Kidney glomerular epithelial cell (primary cell): ENCODE measurements at regions not wholly inside any gene's neighbourhood (a gene's known extent, or its start where the extent isn't known, plus 50 kb on each side); places are given as distances from the start of the nearest gene placed in this dataset.

Experiments
- DNase-seq: peaks from one replicate; lab custom pipeline; 2025; lab: John Stamatoyannopoulos, UW

DNA sequence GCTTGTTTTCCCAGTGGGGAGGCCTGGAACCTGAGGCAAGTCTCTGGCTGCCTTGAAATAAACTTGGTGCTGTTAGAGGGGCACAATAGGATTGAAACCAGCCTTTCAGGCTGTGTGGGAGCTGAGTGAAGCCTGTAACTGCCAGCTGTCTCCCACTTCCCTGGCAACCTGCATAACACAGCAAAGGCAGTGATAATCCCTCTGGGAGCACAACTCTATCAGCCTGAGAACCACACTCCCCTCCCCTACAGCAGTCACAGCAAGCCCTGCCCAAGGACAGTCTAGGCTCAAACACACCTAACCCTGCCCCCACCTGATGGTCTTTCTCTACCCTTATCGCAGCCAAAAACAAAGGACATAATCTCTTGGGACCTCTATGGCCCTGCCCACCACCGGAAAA, 683.8 kb upstream of the ATXN8OS start:
- DNase-seq, result no peak

GRCh38 chr13:69418319-69418718, 689.3 kb upstream of the ATXN8OS start:
- DNase-seq, result no peak

DNA sequence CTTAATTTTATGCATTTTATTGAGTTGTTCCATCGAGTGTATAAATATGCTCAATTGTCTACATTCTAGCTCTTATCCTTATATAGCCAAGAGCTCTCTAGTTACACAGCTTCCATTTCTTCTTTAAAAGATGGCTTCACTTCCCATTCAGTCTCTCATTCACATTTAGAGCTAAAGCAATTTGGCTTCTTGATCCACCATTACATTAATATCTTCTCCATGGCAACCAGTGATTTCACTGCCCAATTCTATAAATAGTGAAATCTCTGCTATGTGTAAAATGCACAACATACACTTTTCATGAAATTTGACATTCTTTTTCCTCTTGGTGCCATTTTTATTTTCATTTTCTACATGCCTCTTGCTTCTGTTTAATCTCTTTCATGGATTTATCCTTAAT, 696.9 kb upstream of the ATXN8OS start:
- DNase-seq, result no peak

- DNase-seq, result no peak
Measured at GRCh38 chr13:69391756-69392155, 715.9 kb upstream of the ATXN8OS start.

- DNase-seq, result no peak
Measured at GRCh38 chr13:69389899-69390298, 717.7 kb upstream of the ATXN8OS start.

DNA sequence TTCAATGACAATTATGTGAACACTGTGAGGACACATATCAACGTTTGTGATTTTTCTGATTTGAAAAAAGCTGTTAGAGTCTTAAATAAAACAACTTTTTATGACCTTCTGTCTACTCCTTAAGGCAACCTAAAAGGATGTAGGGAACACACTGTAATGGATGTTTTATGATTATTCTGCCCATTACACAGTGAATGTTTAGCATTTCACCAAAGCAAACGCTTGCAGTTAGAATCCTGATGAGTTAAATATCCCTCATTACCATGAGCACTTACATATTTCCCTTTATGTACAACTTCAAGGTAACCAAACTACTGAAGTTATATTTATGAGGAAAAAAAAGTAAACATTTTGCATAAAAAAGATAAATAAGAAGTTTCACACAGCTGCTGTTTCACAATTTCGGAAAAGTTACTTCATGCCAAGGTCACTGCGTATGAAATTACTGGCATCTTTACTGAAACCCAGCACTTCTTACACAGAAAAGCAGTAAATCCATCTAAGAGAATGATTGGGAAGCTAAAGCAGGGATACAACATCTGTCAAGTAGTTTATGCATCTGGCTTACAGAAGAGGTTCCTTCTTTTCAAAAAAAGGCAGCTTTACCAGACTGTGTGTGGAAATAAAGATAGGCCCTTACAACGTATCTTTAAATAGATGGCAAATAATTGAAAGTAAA, 733.7 kb upstream of the ATXN8OS start:
- DNase-seq, result no peak

GRCh38 chr13:69363360-69363759, 744.3 kb upstream of the ATXN8OS start:
- DNase-seq, result no peak

- no peak for DNase-seq
Measured at GRCh38 chr13:69331245-69331644, 776.4 kb upstream of the ATXN8OS start.

DNA sequence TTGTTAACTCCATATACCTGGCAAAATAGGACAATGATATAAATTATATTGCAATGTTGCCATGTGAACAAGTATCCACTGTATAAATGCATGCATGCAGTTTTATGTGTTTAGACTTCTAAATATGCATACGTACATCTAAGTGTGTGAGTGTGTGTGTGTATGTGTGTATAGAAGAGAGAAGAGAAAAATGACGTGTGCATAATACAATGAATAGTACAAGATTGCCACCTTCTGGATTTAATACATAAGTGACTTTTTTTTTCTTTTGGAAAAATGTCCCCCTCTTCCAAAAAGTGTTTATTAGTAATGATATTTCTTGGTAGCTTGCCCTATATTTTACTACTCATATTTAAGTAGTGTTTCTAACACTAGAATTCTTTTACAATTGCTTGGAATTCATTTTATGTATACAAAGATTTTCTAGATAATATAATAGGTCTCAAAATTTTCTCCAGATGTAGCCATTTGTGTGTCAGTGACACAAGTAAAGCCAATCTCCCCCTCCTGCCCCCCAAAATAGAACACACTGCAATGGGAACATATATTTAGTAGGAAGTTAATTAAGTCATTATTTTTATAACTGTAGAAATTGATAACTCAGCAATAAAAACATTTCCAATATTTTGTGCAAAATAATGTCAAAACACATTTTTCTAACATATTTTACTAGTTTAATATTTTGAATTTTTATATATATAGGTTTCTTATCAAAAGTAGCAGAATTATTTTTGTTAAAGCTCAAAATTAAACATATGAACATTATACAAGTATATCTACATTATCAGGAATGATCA, 783.3 kb upstream of the ATXN8OS start:
- DNase-seq, result peak; percentile 26

- DNase-seq, result no peak
Measured at GRCh38 chr13:69319656-69320055, 788.0 kb upstream of the ATXN8OS start.

DNA sequence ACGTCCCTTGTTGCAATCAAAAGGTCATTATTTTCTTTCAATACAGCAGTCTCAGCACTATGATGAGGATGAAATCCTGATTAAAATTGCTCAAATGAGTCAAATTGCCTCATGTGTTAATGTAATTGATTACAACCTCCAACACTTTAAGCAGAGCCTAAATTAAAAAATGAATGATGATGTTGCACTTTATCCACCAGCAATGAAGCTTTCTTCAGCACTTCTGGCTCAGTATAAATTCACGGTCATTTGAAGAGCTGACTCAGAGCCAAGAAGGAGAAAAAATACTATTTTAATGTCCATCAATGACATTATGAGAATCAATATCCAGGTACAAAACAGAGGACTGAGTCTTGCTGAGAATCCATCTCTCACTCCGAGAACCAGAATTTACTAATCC, 792.6 kb upstream of the ATXN8OS start:
- DNase-seq, result no peak

DNA sequence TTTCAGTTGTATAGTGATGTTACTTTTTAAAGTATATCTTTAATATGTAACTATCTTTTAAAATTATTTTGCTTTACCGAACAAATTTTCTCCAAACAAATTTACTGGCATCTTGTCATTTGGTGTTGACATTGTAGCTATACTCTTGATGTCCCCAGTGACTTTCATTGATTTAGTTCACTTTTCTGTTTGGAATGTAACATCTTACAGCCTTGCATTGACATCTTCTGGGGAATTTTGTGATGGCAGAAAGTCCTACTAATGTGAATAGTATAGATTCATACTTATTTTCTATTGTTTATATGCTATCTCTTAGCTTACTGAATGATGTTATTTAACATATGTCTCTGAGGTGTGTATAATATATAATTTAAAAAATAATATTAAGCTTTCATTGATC, 800.9 kb upstream of the ATXN8OS start:
- no peak for DNase-seq

- DNase-seq, result no peak
Measured at GRCh38 chr13:69300131-69300530, 807.5 kb upstream of the ATXN8OS start.

GRCh38 chr13:69296130-69296529, 811.5 kb upstream of the ATXN8OS start:
- no peak for DNase-seq

DNA sequence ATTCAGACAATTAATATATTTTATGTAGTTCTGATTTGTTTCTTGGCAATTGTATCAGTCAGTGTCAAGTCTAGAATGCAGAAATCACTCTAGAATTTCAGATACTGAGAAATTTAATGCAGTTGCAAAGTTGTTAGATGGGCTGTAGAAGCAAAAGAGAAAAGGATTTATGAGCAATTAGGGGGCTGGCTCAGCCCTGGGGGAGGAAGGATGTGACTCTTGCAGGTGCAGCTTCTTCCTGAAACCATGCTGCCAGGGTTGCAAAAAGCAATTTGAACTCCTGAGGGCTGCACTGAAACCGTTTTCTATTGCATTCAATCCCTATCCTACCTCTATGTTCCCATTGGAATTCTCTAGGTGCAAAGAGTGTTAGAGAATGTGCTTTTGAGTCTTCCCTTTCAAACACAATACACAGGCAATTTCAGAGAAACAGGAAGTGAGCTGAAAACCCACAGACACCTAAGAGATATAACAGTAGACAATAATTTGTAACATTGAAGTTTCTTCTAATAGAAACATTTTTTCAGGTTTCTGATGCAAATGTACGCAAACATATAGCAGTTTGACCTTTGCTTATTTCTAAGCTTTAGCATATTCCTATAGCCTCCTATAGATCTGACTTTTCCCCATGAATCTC, 814.7 kb upstream of the ATXN8OS start:
- DNase-seq, result no peak

GRCh38 chr13:69291292-69291906, 816.2 kb upstream of the ATXN8OS start:
- no peak for DNase-seq

DNA sequence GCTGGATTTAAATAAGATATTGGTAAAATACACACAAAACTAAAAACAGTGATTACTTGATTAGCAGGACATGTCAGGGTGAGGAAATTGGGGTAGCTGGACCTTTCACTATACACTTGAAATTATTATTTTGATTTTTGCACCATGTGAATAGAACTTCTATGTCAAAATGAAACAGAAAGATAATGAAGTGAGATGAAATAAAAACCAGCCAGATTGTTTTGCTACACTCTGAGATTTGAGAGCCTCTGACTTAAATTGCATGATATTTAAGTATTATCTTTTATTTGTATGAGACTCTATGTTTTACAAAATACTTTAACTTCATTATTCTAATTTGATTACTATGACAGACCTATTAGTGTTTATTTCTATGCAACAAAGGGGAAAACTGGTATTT, 819.6 kb upstream of the ATXN8OS start:
- no peak for DNase-seq

- DNase-seq, result no peak
Measured at GRCh38 chr13:69287050-69287698, 820.5 kb upstream of the ATXN8OS start.

DNA sequence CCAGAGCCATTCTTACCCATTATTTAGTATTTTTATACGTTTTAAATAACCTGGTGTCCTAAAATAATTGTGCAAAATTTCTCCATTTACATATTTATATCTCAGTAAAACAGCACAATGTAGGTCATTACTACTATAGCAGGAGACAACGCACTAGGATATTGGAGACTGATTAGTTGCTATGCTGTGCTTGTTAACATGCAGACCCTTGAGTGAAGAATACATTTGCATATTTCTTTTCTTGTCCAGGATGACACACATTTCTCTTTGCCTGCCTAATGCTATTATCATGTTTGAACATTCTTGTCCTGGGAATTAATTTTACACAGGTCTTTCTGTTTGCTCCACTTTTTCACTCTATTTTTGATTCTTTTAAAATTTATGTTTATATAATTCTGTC, 823.8 kb upstream of the ATXN8OS start:
- DNase-seq, result no peak

GRCh38 chr13:69283301-69283700, 824.3 kb upstream of the ATXN8OS start:
- no peak for DNase-seq

- no peak for DNase-seq
Measured at GRCh38 chr13:69280399-69280798, 827.2 kb upstream of the ATXN8OS start.

DNA sequence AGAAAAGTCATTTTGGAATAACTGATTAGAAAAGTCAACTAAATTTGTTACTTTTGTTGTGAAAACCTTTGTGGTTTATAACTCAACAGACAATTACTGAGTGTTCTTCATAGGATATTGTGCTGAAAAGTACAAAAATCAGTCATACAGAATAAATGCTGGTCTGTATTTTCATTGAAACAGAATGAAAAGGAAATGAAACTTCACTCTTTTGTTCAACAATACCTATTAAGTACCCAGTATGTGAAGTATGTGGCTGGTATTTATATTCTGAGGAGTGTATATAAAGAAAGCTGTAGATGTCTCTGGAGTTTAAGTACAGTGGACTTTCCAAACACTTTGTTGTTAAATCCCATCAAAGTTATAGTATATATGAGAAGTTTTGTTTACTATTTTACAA, 828.4 kb upstream of the ATXN8OS start:
- no peak for DNase-seq
